SK-N-MC (cell line): ENCODE measurements at regions not wholly inside any gene's neighbourhood (a gene's known extent, or its start where the extent isn't known, plus 50 kb on each side); places are given as distances from the start of the nearest gene placed in this dataset.

Experiments used
- DNase-seq: peaks from one replicate; pipeline ENCODE4 v3.0.0-alpha.2; 2011; ENCODE audit warnings: low read depth, low spot score
- H3K27ac ChIP-seq: fragments of 200-600 bp; sonication (generic); 2 replicates; pipeline ENCODE4 v1.5.1; 2016; ENCODE audit warnings: mixed run types
- H3K36me3 ChIP-seq: fragments of 200-600 bp; sonication (generic); 2 replicates; pipeline ENCODE4 v1.6.1; 2017; ENCODE audit warnings: antibody characterized with exemption, low read length, mixed read lengths; ENCODE audit not compliant: insufficient read depth
- H3K4me3 ChIP-seq: fragments of 200-600 bp; sonication (generic); 2 replicates; pipeline ENCODE4 v1.5.1; 2016
- H3K9ac ChIP-seq: fragments of 200-600 bp; sonication (generic); 2 replicates; pipeline ENCODE4 v1.8.0; 2017; ENCODE audit warnings: mixed run types, mixed read lengths; ENCODE audit not compliant: insufficient read length
- H3K9me3 ChIP-seq: fragments of 200-600 bp; sonication (generic); 2 replicates; pipeline ENCODE4 v1.6.1; 2017; ENCODE audit warnings: low read depth, mild to moderate bottlenecking, antibody characterized with exemption, low read length, moderate library complexity, mixed read lengths
- EZH2 ChIP-seq: fragments of 200-600 bp; sonication (generic); IDR thresholded peaks from one replicate; pipeline ENCODE4 v1.6.1; 2017; ENCODE audit warnings: antibody characterized with exemption
- FOXP2 ChIP-seq: optimal IDR thresholded peaks from 2 replicates; pipeline ENCODE3; 2011; ENCODE audit warnings: mild to moderate bottlenecking, moderate library complexity; ENCODE audit not compliant: insufficient read depth; ENCODE audit errors: extremely low read length, control extremely low read depth
- POLR2AphosphoS5 ChIP-seq: IDR thresholded peaks from 2 replicates; pipeline ENCODE4 v1.6.1; 2012; ENCODE audit warnings: mild to moderate bottlenecking, low read depth, low read length, borderline replicate concordance

DNA sequence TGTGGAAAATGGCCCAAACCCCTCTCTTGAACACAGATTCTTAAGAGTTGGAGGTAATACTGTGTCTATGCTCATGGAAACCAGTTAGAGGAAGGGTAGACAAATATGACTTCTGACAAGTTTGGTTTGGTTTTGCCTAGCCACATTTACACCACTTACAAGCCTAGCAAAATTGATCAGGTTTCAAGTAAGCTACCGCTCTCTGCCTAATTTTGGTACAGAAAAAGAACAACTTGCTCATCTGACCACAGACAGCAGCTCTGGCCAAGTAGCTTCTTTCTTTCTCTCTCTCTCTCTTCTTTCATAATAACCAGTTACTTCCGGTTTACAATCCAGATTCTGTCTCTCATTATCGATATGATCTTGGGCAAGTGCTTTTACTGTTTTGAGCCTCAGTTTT, 260.0 kb downstream of the GLUD2 start:
- Histone ChIP-seq H3K4me3 (no peak overlapping the region), H3K9ac (no peak overlapping the region), H3K9me3 (no peaks in the 10 kb centered on the region), H3K36me3 (no peaks in the 10 kb centered on the region), H3K27ac (no peak overlapping the region)
- TF ChIP-seq FOXP2 (no peak), POLR2AphosphoS5 (no peak), EZH2 (no peak)
- DNase-seq = no peak

DNA sequence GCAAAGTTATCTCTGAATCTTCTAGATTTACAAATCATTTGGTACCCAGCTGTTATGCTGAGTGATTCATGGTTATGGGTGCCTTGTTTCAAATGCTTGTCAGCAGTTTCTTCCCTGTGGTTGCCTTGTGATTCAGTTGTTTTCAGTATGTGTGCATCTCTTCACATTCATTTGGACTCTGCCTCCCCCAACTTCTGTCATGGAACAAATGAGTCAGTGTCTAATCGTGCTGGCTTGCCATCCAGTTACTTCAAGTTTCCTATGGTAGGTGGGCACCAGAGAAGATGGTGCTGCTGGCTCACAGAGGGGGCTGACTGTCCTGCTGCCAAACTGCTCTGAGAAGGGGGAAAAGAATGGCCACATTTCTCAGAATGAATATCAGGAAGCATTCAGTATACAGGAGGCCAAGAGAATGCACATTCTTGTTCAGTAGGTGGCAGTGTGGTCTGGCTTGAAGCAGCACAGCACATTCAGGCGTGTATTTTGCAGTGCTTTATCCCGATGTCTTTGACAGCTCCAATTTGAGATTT, 260.9 kb downstream of the GLUD2 start:
- no peaks in the 10 kb centered on the region for H3K36me3 ChIP-seq
- TF ChIP-seq FOXP2 (no peak), EZH2 (no peak), POLR2AphosphoS5 (no peak)
- DNase-seq = peak; percentile 8
- H3K4me3 ChIP-seq = no peak overlapping the region
- H3K9ac ChIP-seq = no peak overlapping the region
- no peak overlapping the region for H3K27ac ChIP-seq
- H3K9me3 ChIP-seq = no peaks in the 10 kb centered on the region

DNA sequence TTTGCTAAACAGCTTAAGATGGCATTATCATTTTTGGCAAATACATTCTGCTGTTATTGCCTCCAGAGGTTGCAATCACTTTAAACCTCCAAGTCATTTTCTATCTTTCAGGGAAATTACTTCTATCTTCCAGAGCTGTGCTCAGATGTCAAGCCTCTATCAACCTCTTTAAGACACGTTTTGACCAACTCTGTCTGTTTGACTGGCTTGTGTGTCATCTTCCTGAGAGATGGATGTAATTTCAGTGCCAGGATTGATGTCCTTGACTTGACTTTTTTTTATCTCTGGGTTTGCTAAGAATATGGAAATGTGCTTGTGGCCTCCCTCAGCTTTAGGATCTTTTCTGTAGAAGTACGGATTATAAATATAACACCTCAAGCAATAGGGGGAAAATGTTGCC, 263.4 kb downstream of the GLUD2 start:
- no peaks in the 10 kb centered on the region for H3K9me3 ChIP-seq
- no peak overlapping the region for H3K4me3 ChIP-seq
- no peaks in the 10 kb centered on the region for H3K36me3 ChIP-seq
- no peak overlapping the region for H3K27ac ChIP-seq
- TF ChIP-seq EZH2 (no peak), POLR2AphosphoS5 (no peak), FOXP2 (no peak)
- no peak for DNase-seq
- H3K9ac ChIP-seq = no peak overlapping the region

DNA sequence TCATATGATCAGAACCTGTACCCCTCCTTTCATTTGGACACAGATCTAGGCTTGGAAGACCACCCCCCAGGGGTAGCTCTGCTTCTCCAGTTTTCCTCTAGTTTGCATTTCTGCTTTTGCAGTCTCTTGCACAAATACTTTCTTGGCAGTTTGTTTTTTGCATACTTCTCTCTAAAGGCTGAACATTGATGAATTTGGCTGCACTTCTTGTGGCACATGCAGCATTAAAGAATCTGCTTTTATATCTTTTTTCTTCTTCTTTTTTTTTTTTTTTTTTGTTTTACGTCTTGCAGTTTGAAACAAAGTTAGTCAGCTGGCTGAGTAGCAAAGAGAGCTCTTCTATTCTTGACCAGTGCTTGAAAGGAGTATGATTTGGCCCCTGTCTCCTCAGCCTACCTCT, 273.0 kb downstream of the GLUD2 start:
- Histone ChIP-seq H3K36me3 (no peaks in the 10 kb centered on the region), H3K27ac (no peak overlapping the region), H3K4me3 (no peak overlapping the region), H3K9me3 (no peaks in the 10 kb centered on the region), H3K9ac (no peak overlapping the region)
- TF ChIP-seq POLR2AphosphoS5 (no peak), EZH2 (no peak), FOXP2 (no peak)
- DNase-seq = no peak

DNA sequence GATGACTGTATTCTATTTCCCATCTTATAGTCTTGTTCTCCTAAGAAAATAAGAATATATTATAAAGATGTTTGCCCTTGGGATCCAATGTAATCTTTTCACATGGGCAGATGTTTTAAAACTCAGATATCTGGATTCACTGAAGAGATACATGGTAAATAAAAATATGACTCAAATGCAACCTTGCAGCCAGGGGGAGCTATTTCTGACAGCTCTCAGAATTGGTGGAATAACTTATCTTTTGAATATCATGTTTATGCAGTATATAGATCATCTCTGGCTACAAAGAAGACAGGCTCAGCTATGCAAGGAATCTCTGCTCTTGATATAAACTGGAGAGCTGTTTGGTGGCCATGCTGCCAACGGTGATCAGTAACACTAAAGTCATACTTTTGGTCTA, 274.7 kb downstream of the GLUD2 start:
- no peak overlapping the region for H3K4me3 ChIP-seq
- TF ChIP-seq FOXP2 (no peak), EZH2 (no peak), POLR2AphosphoS5 (no peak)
- no peak overlapping the region for H3K27ac ChIP-seq
- H3K9me3 ChIP-seq = no peaks in the 10 kb centered on the region
- no peak overlapping the region for H3K9ac ChIP-seq
- H3K36me3 ChIP-seq = no peaks in the 10 kb centered on the region
- DNase-seq = no peak

- Histone ChIP-seq H3K9ac (no peak overlapping the region), H3K36me3 (no peaks in the 10 kb centered on the region), H3K9me3 (no peaks in the 10 kb centered on the region), H3K4me3 (no peak overlapping the region), H3K27ac (no peak overlapping the region)
- DNase-seq = no peak
- no peak for TF ChIP-seq FOXP2
- no peak for TF ChIP-seq POLR2AphosphoS5
- no peak for TF ChIP-seq EZH2
Observed at GRCh38 chrX:121323337-121323736, 275.9 kb downstream of the GLUD2 start.

DNA sequence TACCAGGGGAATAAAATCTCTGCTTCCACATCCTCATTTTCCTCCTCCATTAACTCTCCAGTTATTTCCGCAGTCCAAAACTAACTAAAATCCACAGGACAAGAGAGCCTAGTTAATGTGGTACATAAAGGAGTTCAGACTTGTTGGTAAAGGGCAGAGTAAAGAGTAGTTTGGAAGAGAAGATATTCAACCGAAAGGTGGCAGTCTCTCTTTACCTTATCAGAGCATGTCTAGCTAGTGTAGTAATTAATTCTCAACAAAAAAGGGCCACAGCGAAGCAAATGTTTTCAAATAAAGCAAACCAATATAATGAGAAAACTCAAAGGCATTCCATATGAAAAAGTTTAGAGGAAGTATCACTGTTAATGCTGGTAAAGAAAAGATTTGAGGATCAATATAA, 286.5 kb downstream of the GLUD2 start:
- Histone ChIP-seq H3K27ac (no peak overlapping the region), H3K9ac (no peak overlapping the region), H3K4me3 (no peak overlapping the region), H3K9me3 (no peaks in the 10 kb centered on the region), H3K36me3 (no peaks in the 10 kb centered on the region)
- no peak for TF ChIP-seq EZH2
- TF ChIP-seq FOXP2 = no peak
- TF ChIP-seq POLR2AphosphoS5 = no peak
- DNase-seq = no peak

GRCh38 chrX:121336831-121337421, 289.5 kb downstream of the GLUD2 start:
- H3K27ac ChIP-seq = no peak overlapping the region
- no peaks in the 10 kb centered on the region for H3K36me3 ChIP-seq
- no peak for DNase-seq
- H3K9me3 ChIP-seq = no peaks in the 10 kb centered on the region
- no peak overlapping the region for H3K9ac ChIP-seq
- H3K4me3 ChIP-seq = no peak overlapping the region
- TF ChIP-seq FOXP2 (no peak), POLR2AphosphoS5 (no peak), EZH2 (no peak)

DNA sequence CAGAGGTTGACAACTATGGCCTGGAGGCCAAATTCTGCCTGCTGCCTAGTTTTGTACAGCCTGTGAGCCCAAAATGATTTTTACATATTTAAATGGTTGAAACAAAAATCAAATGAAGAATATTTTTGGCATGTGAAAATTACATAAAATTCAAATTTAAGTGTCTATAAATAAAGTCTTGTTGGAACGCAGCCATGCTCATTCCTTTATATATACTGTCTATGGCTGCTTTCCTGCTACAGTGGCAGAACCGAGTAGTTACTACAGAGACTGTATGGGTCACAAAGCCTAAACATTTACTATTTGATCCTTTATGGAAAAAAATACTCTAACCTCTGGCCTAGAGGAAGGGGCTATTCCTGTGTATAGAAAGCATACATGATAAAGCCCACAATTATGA, 290.4 kb downstream of the GLUD2 start:
- no peaks in the 10 kb centered on the region for H3K9me3 ChIP-seq
- DNase-seq = no peak
- TF ChIP-seq POLR2AphosphoS5 = no peak
- no peak for TF ChIP-seq FOXP2
- TF ChIP-seq EZH2 = no peak
- no peak overlapping the region for H3K9ac ChIP-seq
- no peaks in the 10 kb centered on the region for H3K36me3 ChIP-seq
- no peak overlapping the region for H3K27ac ChIP-seq
- no peak overlapping the region for H3K4me3 ChIP-seq

GRCh38 chrX:121349263-121349662, 301.9 kb downstream of the GLUD2 start:
- Histone ChIP-seq H3K9ac (no peak overlapping the region), H3K36me3 (no peaks in the 10 kb centered on the region), H3K4me3 (no peak overlapping the region), H3K9me3 (no peaks in the 10 kb centered on the region), H3K27ac (no peak overlapping the region)
- no peak for TF ChIP-seq EZH2
- TF ChIP-seq POLR2AphosphoS5 = no peak
- no peak for TF ChIP-seq FOXP2
- DNase-seq = no peak
